Thyroid gland (tissue), 4 donors: ENCODE measurements at regions not wholly inside any gene's neighbourhood (a gene's known extent, or its start where the extent isn't known, plus 50 kb on each side); places are given as distances from the start of the nearest gene placed in this dataset.
"Not testable (repeated sequence)": the region's sequence is repeated elsewhere in the genome, so short reads cannot be mapped to it uniquely, and the experiment has no call there.

ENCODE experiments used
- DNase-seq, 2 donors: peaks; one replicate each; pipeline ENCODE4 v3.0.0-alpha.2; 2019
- H3K27ac ChIP-seq, 3 donors: fragments of 200-600 bp; sonication (generic); 1 replicate in 2 of 3; 2 replicates in 1 of 3; pipeline ENCODE4 v1.5.1; 2016 to 2019; ENCODE audit warnings: mild to moderate bottlenecking in 1 of 3, moderate library complexity in 1 of 3
- H3K27me3 ChIP-seq: fragments of 200-600 bp; sonication (generic); one replicate; pipeline ENCODE4 v1.5.1; 2019
- H3K36me3 ChIP-seq, 2 donors: fragments of 200-600 bp; sonication (generic); one replicate each; pipeline ENCODE4 v1.5.1; 2016 to 2019
- H3K4me1 ChIP-seq, 2 donors: fragments of 200-600 bp; sonication (generic); one replicate each; pipeline ENCODE4 v1.5.1; 2017 to 2019
- H3K4me3 ChIP-seq, 3 donors: fragments of 200-600 bp; sonication (generic); replicated peaks in 1 of 3; 1 replicate in 2 of 3; 2 replicates in 1 of 3; pipeline ENCODE4 v1.5.1; 2016; ENCODE audit warnings: mild to moderate bottlenecking in 1 of 3
- H3K9me3 ChIP-seq: fragments of 200-600 bp; sonication (generic); one replicate; pipeline ENCODE4 v1.5.1; 2017
- POLR2A ChIP-seq, 2 donors: fragments of 450-650 bp; IDR thresholded peaks; one replicate each; pipeline ENCODE4 v1.6.1; 2017; ENCODE audit warnings: antibody characterized with exemption in 2 of 2, mild to moderate bottlenecking in 2 of 2, moderate library complexity in 1 of 2
- WGBS, 2 donors: methylation state at CpG; one replicate each; pipeline ENCODE4 v1.1.5; 2017; 5-methylcytosine and 5-hydroxymethylcytosine counted together
- intact Hi-C: fragments of 100-400 bp; cut with DNase I; formaldehyde crosslinking; loops from one replicate; pipeline ENCODE4 v1.15.1; 2023
- TF ChIP-seq, protein P1 (sequence below), 6 experiments: fragments of 200-600 bp in 3 of 6; fragments of 450-650 bp in 3 of 6; sonication (generic) in 3 of 6; IDR thresholded peaks; one replicate each; pipeline ENCODE4 v1.5.1; 2016 to 2019; ENCODE audit warnings: antibody characterized with exemption in 6 of 6, mild to moderate bottlenecking in 2 of 6, inconsistent platforms in 1 of 6, moderate library complexity in 1 of 6

- no peaks in the 10 kb centered on the region for H3K9me3 ChIP-seq
- DNase-seq = no peak
- WGBS, 2 donors = 72 to 79% methylated on average over 2 to 4 of the region's 4 CpGs
These were observed 122.6 kb upstream of the CXorf66 start for GRCh38 chrX:140087875-140088274.

GRCh38 chrX:140086691-140087090 is 121.4 kb upstream of the CXorf66 start:
- H3K27me3 ChIP-seq = no peaks in the 10 kb centered on the region
- TF ChIP-seq POLR2A (IDR thresholded peaks at IDR 0.05) = no peak
- TF ChIP-seq, protein P1, sequence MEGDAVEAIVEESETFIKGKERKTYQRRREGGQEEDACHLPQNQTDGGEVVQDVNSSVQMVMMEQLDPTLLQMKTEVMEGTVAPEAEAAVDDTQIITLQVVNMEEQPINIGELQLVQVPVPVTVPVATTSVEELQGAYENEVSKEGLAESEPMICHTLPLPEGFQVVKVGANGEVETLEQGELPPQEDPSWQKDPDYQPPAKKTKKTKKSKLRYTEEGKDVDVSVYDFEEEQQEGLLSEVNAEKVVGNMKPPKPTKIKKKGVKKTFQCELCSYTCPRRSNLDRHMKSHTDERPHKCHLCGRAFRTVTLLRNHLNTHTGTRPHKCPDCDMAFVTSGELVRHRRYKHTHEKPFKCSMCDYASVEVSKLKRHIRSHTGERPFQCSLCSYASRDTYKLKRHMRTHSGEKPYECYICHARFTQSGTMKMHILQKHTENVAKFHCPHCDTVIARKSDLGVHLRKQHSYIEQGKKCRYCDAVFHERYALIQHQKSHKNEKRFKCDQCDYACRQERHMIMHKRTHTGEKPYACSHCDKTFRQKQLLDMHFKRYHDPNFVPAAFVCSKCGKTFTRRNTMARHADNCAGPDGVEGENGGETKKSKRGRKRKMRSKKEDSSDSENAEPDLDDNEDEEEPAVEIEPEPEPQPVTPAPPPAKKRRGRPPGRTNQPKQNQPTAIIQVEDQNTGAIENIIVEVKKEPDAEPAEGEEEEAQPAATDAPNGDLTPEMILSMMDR (IDR thresholded peaks at IDR 0.05) = no peak
- no peak overlapping the region for H3K27ac ChIP-seq
- no peak overlapping the region for H3K4me3 ChIP-seq
- H3K4me1 ChIP-seq = peaks cover 0 to 1% of the 10 kb centered on the region in 2 donors
- intact Hi-C loops = no loop called here
- no peaks in the 10 kb centered on the region for H3K36me3 ChIP-seq
- DNase-seq = no peak
- H3K9me3 ChIP-seq = no peaks in the 10 kb centered on the region

More at GRCh38 chrX:140087875-140088274, 122.6 kb upstream of the CXorf66 start:
- TF ChIP-seq, protein P1 (IDR thresholded peaks at IDR 0.05) = no peak
- TF ChIP-seq POLR2A (IDR thresholded peaks at IDR 0.05) = no peak
- H3K4me3 ChIP-seq = no peak overlapping the region
- H3K4me1 ChIP-seq = peaks cover 0 to 5% of the 10 kb centered on the region in 2 donors
- no peaks in the 10 kb centered on the region for H3K27me3 ChIP-seq
- no peak overlapping the region for H3K27ac ChIP-seq
- intact Hi-C loops = no loop called here
- no peaks in the 10 kb centered on the region for H3K36me3 ChIP-seq

DNA sequence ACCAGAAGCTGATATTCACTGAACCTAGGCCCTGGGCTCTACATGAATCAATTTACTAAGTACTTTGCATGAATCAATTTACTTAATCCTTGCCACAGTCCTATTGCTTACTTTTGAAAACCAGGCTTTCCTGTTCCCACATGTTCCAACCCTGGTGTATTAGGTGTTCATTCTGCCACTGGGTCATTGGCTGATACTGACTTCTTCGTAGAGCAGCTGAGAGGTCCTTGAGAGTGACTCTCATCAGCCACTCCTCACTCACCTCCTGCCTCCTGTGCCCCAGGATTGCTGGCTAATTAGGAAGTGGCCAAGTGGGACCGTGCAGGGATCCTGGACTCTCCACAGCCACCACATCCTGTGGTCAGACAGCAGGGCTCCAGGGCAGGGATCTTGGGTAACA is 109.5 kb upstream of the CXorf66 start:
- DNase-seq = not testable (repeated sequence)

GRCh38 chrX:140071037-140071436 is 105.7 kb upstream of the CXorf66 start:
- no peaks in the 10 kb centered on the region for H3K27me3 ChIP-seq
- DNase-seq = no peak
- intact Hi-C loops = no loop called here
- H3K27ac ChIP-seq = no peak overlapping the region
- H3K36me3 ChIP-seq = no peaks in the 10 kb centered on the region
- no peak for TF ChIP-seq POLR2A (IDR thresholded peaks at IDR 0.05)
- TF ChIP-seq, protein P1 (IDR thresholded peaks at IDR 0.05) = no peak
- H3K4me3 ChIP-seq = no peak overlapping the region
- H3K9me3 ChIP-seq = no peaks in the 10 kb centered on the region
- no peaks in the 10 kb centered on the region for H3K4me1 ChIP-seq

More for the DNA sequence above, 109.5 kb upstream of the CXorf66 start:
- H3K27ac ChIP-seq, H3K9me3 ChIP-seq, H3K36me3 ChIP-seq, intact Hi-C loops, H3K4me3 ChIP-seq, H3K27me3 ChIP-seq, H3K4me1 ChIP-seq: not testable (repeated sequence)
- no CpG with 5 or more reads among the region's 2 CpGs for WGBS, 2 donors

GRCh38 chrX:140065961-140066662 is 100.8 kb upstream of the CXorf66 start:
- no peak overlapping the region for H3K4me3 ChIP-seq
- H3K36me3 ChIP-seq = no peaks in the 10 kb centered on the region
- no peak overlapping the region for H3K27ac ChIP-seq
- 77 to 79% methylated on average over 3 of the region's 3 CpGs for WGBS, 2 donors
- DNase-seq = no peak
- TF ChIP-seq, protein P1 (IDR thresholded peaks at IDR 0.05) = no peak
- TF ChIP-seq POLR2A (IDR thresholded peaks at IDR 0.05) = no peak
- H3K27me3 ChIP-seq = no peaks in the 10 kb centered on the region
- intact Hi-C loops = no loop called here
- no peaks in the 10 kb centered on the region for H3K9me3 ChIP-seq
- H3K4me1 ChIP-seq = no peaks in the 10 kb centered on the region
